ENCODE measurements at regions not wholly inside any gene's neighbourhood (a gene's known extent, or its start where the extent isn't known, plus 50 kb on each side); places are given as distances from the start of the nearest gene placed in this dataset.

- ChIA-PET RAD21 (ENCODE audit: unreplicated experiment) (no interaction called here), SMC1A (ENCODE audit: uncharacterized antibody, unreplicated experiment) (no interaction called here)
Measured at GRCh38 chr1:50295566-50295965, 127.7 kb downstream of the DMRTA2 start.

GRCh38 chr1:50292276-50292675 is 131.0 kb downstream of the DMRTA2 start:
- TF ChIP-seq FOS (IDR thresholded peaks at IDR 0.05; ENCODE audit: borderline replicate concordance, extremely low read depth, insufficient read length) = no peak
- no peak for TF ChIP-seq WRNIP1 (IDR thresholded peaks at IDR 0.05; ENCODE audit: borderline replicate concordance, low read depth, low read length)
- no peak for TF ChIP-seq CHD2 (IDR thresholded peaks at IDR 0.05; ENCODE audit: borderline replicate concordance, low read depth, low read length)
- TF ChIP-seq, protein P1, sequence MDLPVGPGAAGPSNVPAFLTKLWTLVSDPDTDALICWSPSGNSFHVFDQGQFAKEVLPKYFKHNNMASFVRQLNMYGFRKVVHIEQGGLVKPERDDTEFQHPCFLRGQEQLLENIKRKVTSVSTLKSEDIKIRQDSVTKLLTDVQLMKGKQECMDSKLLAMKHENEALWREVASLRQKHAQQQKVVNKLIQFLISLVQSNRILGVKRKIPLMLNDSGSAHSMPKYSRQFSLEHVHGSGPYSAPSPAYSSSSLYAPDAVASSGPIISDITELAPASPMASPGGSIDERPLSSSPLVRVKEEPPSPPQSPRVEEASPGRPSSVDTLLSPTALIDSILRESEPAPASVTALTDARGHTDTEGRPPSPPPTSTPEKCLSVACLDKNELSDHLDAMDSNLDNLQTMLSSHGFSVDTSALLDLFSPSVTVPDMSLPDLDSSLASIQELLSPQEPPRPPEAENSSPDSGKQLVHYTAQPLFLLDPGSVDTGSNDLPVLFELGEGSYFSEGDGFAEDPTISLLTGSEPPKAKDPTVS (IDR thresholded peaks at IDR 0.05; ENCODE audit: low read depth, low read length) = no peak
- no peak for TF ChIP-seq CBX3 (IDR thresholded peaks at IDR 0.05; ENCODE audit: borderline replicate concordance, low read depth)
- no peak for TF ChIP-seq CREB1 (IDR thresholded peaks at IDR 0.05; ENCODE audit: low read depth)
- TF ChIP-seq CHD4 (IDR thresholded peaks at IDR 0.05) = no peak
- WGBS (ENCODE audit: insufficient coverage, insufficient replicate concordance, low lambda C conversion rate, missing lambda C conversion rate) = 30% methylated on average over 9 of the region's 9 CpGs
- Histone ChIP-seq H3K4me1 (ENCODE audit: control insufficient read depth, insufficient read depth, low read length) (no peaks in the 10 kb centered on the region), H4K20me1 (ENCODE audit: control insufficient read depth, insufficient read depth) (no peaks in the 10 kb centered on the region; the same call in 1 of the 2 replicates), H3K79me2 (ENCODE audit: control insufficient read depth, insufficient read depth, low read length) (no peaks in the 10 kb centered on the region), H2AFZ (ENCODE audit: control insufficient read depth, low read depth, low read length) (no peak overlapping the region), H3K9ac (ENCODE audit: control insufficient read depth, insufficient read depth, low read length) (no peak overlapping the region), H3K27me3 (replicated peaks in 1 of 2; ENCODE audit: control insufficient read depth in 2 of 2, insufficient read depth in 2 of 2, low read length in 1 of 2) (no peaks in the 10 kb centered on the region), H3K4me2 (ENCODE audit: control insufficient read depth, insufficient read depth) (no peak overlapping the region), H3K27ac (ENCODE audit: control insufficient read depth, insufficient read depth) (no peak overlapping the region), H3K36me3 (ENCODE audit: control insufficient read depth in 2 of 2, insufficient read depth in 2 of 2, low read length in 1 of 2) (no peaks in the 10 kb centered on the region), H3K4me3 (no peak overlapping the region), H3K9me3 (replicated peaks; ENCODE audit: control insufficient read depth, insufficient read depth, low read length) (no peaks in the 10 kb centered on the region)
- intact Hi-C loops (cut with micrococcal nuclease; ENCODE audit: unreplicated experiment) = no loop called here
- FAIRE-seq (no peak), DNase-seq (ENCODE audit: low read depth, low spot score) (no peak), ATAC-seq (no peak)
- no TSS peak for BruUV-seq (replicated peaks)
- SMC1A ChIA-PET (ENCODE audit: uncharacterized antibody, unreplicated experiment) = no interaction called here
- RAD21 ChIA-PET (ENCODE audit: unreplicated experiment) = no interaction called here
- CTCF ChIA-PET = no interaction called here
- in situ Hi-C loops (cut with MboI) = no loop called here
- POLR2A ChIA-PET = no interaction called here

More at GRCh38 chr1:50295566-50295965, 127.7 kb downstream of the DMRTA2 start:
- WGBS (ENCODE audit: insufficient coverage, insufficient replicate concordance, low lambda C conversion rate, missing lambda C conversion rate) = 17% methylated on average over 5 of the region's 5 CpGs
- no peaks in the 10 kb centered on the region for H3K36me3 ChIP-seq (ENCODE audit: control insufficient read depth in 2 of 2, insufficient read depth in 2 of 2, low read length in 1 of 2)
- no peaks in the 10 kb centered on the region for H3K4me1 ChIP-seq (ENCODE audit: control insufficient read depth, insufficient read depth, low read length)
- no peaks in the 10 kb centered on the region for H3K79me2 ChIP-seq (ENCODE audit: control insufficient read depth, insufficient read depth, low read length)
- TF ChIP-seq ZNF24 (IDR thresholded peaks at IDR 0.05) (no peak), TCF3 (IDR thresholded peaks at IDR 0.05; ENCODE audit: borderline replicate concordance, insufficient read depth, low read depth, low read length) (no peak), JUNB (IDR thresholded peaks at IDR 0.05) (no peak), EED (IDR thresholded peaks at IDR 0.05; ENCODE audit: low read depth) (no peak), NFIC (IDR thresholded peaks at IDR 0.05; ENCODE audit: low read depth, low read length) (no peak)
- no TSS peak for BruUV-seq (replicated peaks)
- ChIA-PET POLR2A (interaction anchor here (1.4 kb wide), 1 partner anchor 19 kb away, joined by 3 read pairs; no protein-coding TSS in a partner anchor), CTCF (no interaction called here)
- DNase-seq (ENCODE audit: low read depth, low spot score) = no peak
- intact Hi-C loops (cut with micrococcal nuclease; ENCODE audit: unreplicated experiment) = no loop called here
- in situ Hi-C loops (cut with MboI) = no loop called here
- no peak overlapping the region for H3K4me2 ChIP-seq (ENCODE audit: control insufficient read depth, insufficient read depth)
- H3K27ac ChIP-seq (ENCODE audit: control insufficient read depth, insufficient read depth) = no peak overlapping the region
- H4K20me1 ChIP-seq (ENCODE audit: control insufficient read depth, insufficient read depth) = no peaks in the 10 kb centered on the region
- no peaks in the 10 kb centered on the region for H3K27me3 ChIP-seq (replicated peaks in 1 of 2; ENCODE audit: control insufficient read depth in 2 of 2, insufficient read depth in 2 of 2, low read length in 1 of 2)
- no peak overlapping the region for H2AFZ ChIP-seq (ENCODE audit: control insufficient read depth, low read depth, low read length)
- no peak overlapping the region for H3K4me3 ChIP-seq
- H3K9ac ChIP-seq (ENCODE audit: control insufficient read depth, insufficient read depth, low read length) = no peak overlapping the region
- no peak for FAIRE-seq
- H3K9me3 ChIP-seq (replicated peaks; ENCODE audit: control insufficient read depth, insufficient read depth, low read length) = no peaks in the 10 kb centered on the region
- no peak for ATAC-seq

Measured in GM12878 (cell line).